Hepatocyte (in vitro differentiated cells): ENCODE measurements at regions not wholly inside any gene's neighbourhood (a gene's known extent, or its start where the extent isn't known, plus 50 kb on each side); places are given as distances from the start of the nearest gene placed in this dataset.

Experiments used
- EZH2 ChIP-seq: fragments of 200-600 bp; sonication (generic); IDR thresholded peaks from 2 replicates; pipeline ENCODE4 v1.6.1; 2016; ENCODE audit warnings: antibody characterized with exemption, mild to moderate bottlenecking, borderline replicate concordance
- EZH2phosphoT487 ChIP-seq: fragments of 200-600 bp; sonication (generic); IDR thresholded peaks from one replicate; pipeline ENCODE4 v1.6.1; 2018; ENCODE audit warnings: antibody characterized with exemption, mild to moderate bottlenecking, low read depth, moderate library complexity; ENCODE audit not compliant: unreplicated experiment, severe bottlenecking
- TF ChIP-seq, protein P1 (sequence below): fragments of 200-600 bp; sonication (generic); IDR thresholded peaks from 2 replicates; pipeline ENCODE4 v1.5.1; 2016; ENCODE audit warnings: antibody characterized with exemption, mild to moderate bottlenecking; ENCODE audit not compliant: poor library complexity

DNA sequence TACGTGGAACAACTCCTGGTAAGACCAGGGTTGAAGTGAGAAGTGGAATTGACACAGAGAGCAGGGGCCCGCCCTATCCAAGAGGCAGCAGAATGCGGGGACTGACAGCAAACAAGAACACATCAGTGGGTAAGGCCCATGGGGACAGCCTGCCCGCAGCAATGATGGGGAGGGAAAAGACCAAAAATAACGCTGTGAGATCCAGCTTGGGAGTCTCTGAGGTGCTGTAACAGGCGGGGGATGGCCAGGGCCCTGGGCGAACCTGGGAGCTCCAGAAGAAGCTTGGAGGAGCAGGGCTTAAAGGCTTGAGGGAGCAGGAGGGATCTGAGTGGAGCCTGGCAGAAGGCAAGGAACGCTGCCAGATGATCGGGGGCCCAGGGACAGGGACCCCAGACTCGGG lies 173.4 kb downstream of the TMEM200C start:
- TF ChIP-seq, protein P1, sequence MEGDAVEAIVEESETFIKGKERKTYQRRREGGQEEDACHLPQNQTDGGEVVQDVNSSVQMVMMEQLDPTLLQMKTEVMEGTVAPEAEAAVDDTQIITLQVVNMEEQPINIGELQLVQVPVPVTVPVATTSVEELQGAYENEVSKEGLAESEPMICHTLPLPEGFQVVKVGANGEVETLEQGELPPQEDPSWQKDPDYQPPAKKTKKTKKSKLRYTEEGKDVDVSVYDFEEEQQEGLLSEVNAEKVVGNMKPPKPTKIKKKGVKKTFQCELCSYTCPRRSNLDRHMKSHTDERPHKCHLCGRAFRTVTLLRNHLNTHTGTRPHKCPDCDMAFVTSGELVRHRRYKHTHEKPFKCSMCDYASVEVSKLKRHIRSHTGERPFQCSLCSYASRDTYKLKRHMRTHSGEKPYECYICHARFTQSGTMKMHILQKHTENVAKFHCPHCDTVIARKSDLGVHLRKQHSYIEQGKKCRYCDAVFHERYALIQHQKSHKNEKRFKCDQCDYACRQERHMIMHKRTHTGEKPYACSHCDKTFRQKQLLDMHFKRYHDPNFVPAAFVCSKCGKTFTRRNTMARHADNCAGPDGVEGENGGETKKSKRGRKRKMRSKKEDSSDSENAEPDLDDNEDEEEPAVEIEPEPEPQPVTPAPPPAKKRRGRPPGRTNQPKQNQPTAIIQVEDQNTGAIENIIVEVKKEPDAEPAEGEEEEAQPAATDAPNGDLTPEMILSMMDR = no peak
- TF ChIP-seq EZH2phosphoT487 = no peak
- no peak for TF ChIP-seq EZH2
